ENCODE measurements at regions not wholly inside any gene's neighbourhood (a gene's known extent, or its start where the extent isn't known, plus 50 kb on each side); places are given as distances from the start of the nearest gene placed in this dataset.
A peak's percentile ranks its signal among the peaks of the same experiment; 100 is the strongest.

DNA sequence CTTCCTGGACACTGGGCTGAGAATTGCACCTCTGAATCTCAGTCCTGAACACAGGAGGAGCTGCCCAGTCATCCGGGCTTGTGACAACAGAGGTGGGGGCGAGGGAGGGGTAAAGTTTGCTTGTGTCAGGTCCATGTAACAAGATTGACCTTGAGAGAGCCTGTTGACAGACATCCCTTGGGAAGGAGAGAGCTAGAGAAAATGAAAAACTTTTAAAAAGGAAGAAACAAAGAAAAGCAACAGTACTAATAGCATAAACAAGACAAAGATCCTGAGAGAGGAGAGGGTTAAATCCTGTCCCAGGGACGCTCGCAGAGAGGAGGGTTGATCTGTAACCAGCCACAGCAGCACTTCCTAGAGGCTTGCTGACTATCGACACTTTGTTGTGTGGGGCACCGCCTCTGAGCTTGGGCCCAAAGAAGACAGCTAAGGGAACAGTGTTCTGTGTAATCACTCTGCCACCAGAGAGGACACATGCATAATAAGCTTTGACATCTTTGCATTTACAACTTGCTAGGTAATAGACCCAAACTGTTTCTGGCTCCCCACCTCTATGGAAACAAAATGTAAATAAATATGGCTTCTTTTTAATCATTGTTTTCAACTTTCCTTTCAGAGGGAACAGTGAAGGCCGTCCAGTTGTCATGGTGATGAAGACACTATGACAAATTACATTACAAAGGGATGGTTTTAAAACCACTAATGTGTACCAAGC lies 363.7 kb downstream of the CSNK1G3 start (continued):
- no peak for TF ChIP-seq SP5 (CRISPR knock-in tag; IDR thresholded peaks at IDR 0.05; ENCODE audit: borderline replicate concordance, low read depth)
- TF ChIP-seq, protein P1, sequence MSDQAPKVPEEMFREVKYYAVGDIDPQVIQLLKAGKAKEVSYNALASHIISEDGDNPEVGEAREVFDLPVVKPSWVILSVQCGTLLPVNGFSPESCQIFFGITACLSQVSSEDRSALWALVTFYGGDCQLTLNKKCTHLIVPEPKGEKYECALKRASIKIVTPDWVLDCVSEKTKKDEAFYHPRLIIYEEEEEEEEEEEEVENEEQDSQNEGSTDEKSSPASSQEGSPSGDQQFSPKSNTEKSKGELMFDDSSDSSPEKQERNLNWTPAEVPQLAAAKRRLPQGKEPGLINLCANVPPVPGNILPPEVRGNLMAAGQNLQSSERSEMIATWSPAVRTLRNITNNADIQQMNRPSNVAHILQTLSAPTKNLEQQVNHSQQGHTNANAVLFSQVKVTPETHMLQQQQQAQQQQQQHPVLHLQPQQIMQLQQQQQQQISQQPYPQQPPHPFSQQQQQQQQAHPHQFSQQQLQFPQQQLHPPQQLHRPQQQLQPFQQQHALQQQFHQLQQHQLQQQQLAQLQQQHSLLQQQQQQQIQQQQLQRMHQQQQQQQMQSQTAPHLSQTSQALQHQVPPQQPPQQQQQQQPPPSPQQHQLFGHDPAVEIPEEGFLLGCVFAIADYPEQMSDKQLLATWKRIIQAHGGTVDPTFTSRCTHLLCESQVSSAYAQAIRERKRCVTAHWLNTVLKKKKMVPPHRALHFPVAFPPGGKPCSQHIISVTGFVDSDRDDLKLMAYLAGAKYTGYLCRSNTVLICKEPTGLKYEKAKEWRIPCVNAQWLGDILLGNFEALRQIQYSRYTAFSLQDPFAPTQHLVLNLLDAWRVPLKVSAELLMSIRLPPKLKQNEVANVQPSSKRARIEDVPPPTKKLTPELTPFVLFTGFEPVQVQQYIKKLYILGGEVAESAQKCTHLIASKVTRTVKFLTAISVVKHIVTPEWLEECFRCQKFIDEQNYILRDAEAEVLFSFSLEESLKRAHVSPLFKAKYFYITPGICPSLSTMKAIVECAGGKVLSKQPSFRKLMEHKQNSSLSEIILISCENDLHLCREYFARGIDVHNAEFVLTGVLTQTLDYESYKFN (CRISPR knock-in tag; conservative IDR thresholded peaks at IDR 0.05), result peak; percentile 40; the same call in 1 of the 2 replicates
- no peak for TF ChIP-seq PHF20 (CRISPR knock-in tag; IDR thresholded peaks at IDR 0.05)
- TF ChIP-seq EZH2 (conservative IDR thresholded peaks at IDR 0.05; ENCODE audit: low read depth, low read length), result no peak
- no peak for TF ChIP-seq SOX6 (IDR thresholded peaks at IDR 0.05)
- TF ChIP-seq SOX6 (CRISPR knock-in tag; IDR thresholded peaks at IDR 0.05), result peak; percentile 49; the same call in 1 of the 2 replicates
- TF ChIP-seq PHF21A (CRISPR knock-in tag; IDR thresholded peaks at IDR 0.05), result peak; percentile 37; the same call in 1 of the 2 replicates
- TF ChIP-seq SMAD9 (CRISPR knock-in tag; IDR thresholded peaks at IDR 0.05), result no peak
- peak; percentile 91 for TF ChIP-seq PATZ1 (CRISPR knock-in tag; IDR thresholded peaks at IDR 0.05)
- peak; percentile 98 for TF ChIP-seq ZNF652 (CRISPR knock-in tag; IDR thresholded peaks at IDR 0.05; ENCODE audit: borderline replicate concordance, low read depth)
- no peak for TF ChIP-seq ZBTB26 (CRISPR knock-in tag; IDR thresholded peaks at IDR 0.05; ENCODE audit: borderline replicate concordance)
- TF ChIP-seq FOXA1 (IDR thresholded peaks at IDR 0.05), result no peak
- TF ChIP-seq FOXA1 (CRISPR knock-in tag; IDR thresholded peaks at IDR 0.05), result peak; percentile 31; the same call in 1 of the 2 replicates
- TF ChIP-seq BRF2 (CRISPR knock-in tag; IDR thresholded peaks at IDR 0.05), result no peak
- no peak for TF ChIP-seq PHB2 (IDR thresholded peaks at IDR 0.05; ENCODE audit: partially characterized antibody)
- TF ChIP-seq, protein P2, sequence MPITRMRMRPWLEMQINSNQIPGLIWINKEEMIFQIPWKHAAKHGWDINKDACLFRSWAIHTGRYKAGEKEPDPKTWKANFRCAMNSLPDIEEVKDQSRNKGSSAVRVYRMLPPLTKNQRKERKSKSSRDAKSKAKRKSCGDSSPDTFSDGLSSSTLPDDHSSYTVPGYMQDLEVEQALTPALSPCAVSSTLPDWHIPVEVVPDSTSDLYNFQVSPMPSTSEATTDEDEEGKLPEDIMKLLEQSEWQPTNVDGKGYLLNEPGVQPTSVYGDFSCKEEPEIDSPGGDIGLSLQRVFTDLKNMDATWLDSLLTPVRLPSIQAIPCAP (CRISPR knock-in tag; IDR thresholded peaks at IDR 0.05; ENCODE audit: low read depth), result no peak
- TF ChIP-seq ZNF556 (CRISPR knock-in tag; IDR thresholded peaks at IDR 0.05; ENCODE audit: borderline replicate concordance), result no peak
- no peak for TF ChIP-seq ZNF382 (CRISPR knock-in tag; IDR thresholded peaks at IDR 0.05; ENCODE audit: borderline replicate concordance)
- TF ChIP-seq ZNF264 (CRISPR knock-in tag; IDR thresholded peaks at IDR 0.05), result no peak
- TF ChIP-seq ZNF644 (CRISPR knock-in tag; IDR thresholded peaks at IDR 0.05; ENCODE audit: low read depth), result 0 out of 2 replicates have a peak, but pooled peaks have one; percentile 15
- no peak for TF ChIP-seq ZNF329 (CRISPR knock-in tag; IDR thresholded peaks at IDR 0.05; ENCODE audit: low read depth)
